Left ventricle myocardium superior (tissue), 1 donor: ENCODE measurements at regions not wholly inside any gene's neighbourhood (a gene's known extent, or its start where the extent isn't known, plus 50 kb on each side); places are given as distances from the start of the nearest gene placed in this dataset.
A peak's percentile ranks its signal among the peaks of the same experiment; 100 is the strongest.

Experiments
- ATAC-seq: fragments of 200-7000 bp; cut with Tn5 transposase; one replicate; pipeline ENCODE4 v1.9.1; 2020; ENCODE audit warnings: mild to moderate bottlenecking, moderate library complexity
- DNase-seq: peaks from one replicate; pipeline ENCODE4 v3.0.0-alpha.2; 2020
- intact Hi-C: fragments of 100-400 bp; cut with micrococcal nuclease; formaldehyde crosslinking; loops from one replicate; pipeline ENCODE4 v1.11.0; 2022
- donor health status: DM: no; HTN: yes; CAD: no; lungs with severe emphysema.

- ATAC-seq (no peak), DNase-seq (no peak)
- intact Hi-C loops, result no loop called here
Measured at GRCh38 chr10:57979491-57979890, 288.2 kb downstream of the IPMK start.

- no peak for ATAC-seq
- no peak for DNase-seq
- intact Hi-C loops, result no loop called here
Measured at GRCh38 chr10:57977262-57977661, 290.4 kb downstream of the IPMK start.

- intact Hi-C loops, result no loop called here
- ATAC-seq (no peak), DNase-seq (no peak)
Measured at GRCh38 chr10:57973451-57973850, 294.2 kb downstream of the IPMK start.

GRCh38 chr10:57972783-57973182 lies 294.9 kb downstream of the IPMK start:
- ATAC-seq, result no peak
- DNase-seq, result no peak
- intact Hi-C loops, result no loop called here

- ATAC-seq (no peak), DNase-seq (no peak)
- intact Hi-C loops, result no loop called here
Measured at GRCh38 chr10:57968328-57969016, 299.2 kb downstream of the IPMK start.

- intact Hi-C loops, result no loop called here
- DNase-seq (peak; percentile 26), ATAC-seq (peak; percentile 96)
Measured at GRCh38 chr10:57964351-57964750, 303.3 kb downstream of the IPMK start.

GRCh38 chr10:57963546-57963945 lies 304.1 kb downstream of the IPMK start:
- intact Hi-C loops, result no loop called here
- ATAC-seq (no peak), DNase-seq (no peak)

- no peak for DNase-seq
Measured at GRCh38 chr10:57962839-57963238, 304.9 kb downstream of the IPMK start.

GRCh38 chr10:57961487-57961886 lies 306.2 kb downstream of the IPMK start:
- ATAC-seq, result no peak
- intact Hi-C loops, result no loop called here
- DNase-seq, result no peak

More at GRCh38 chr10:57962839-57963238, 304.9 kb downstream of the IPMK start:
- intact Hi-C loops, result no loop called here
- ATAC-seq, result peak; percentile 86

GRCh38 chr10:57960406-57960805 lies 307.3 kb downstream of the IPMK start:
- intact Hi-C loops, result no loop called here
- ATAC-seq (no peak), DNase-seq (no peak)

GRCh38 chr10:57959318-57960006 lies 308.2 kb downstream of the IPMK start:
- intact Hi-C loops, result no loop called here
- no peak for DNase-seq
- ATAC-seq, result no peak

- ATAC-seq (no peak), DNase-seq (no peak)
- intact Hi-C loops, result no loop called here
Measured at GRCh38 chr10:57955076-57955475, 312.6 kb downstream of the IPMK start.

GRCh38 chr10:57952741-57953140 lies 315.0 kb downstream of the IPMK start:
- DNase-seq (no peak), ATAC-seq (no peak)
- intact Hi-C loops, result no loop called here

- no peak for DNase-seq
- ATAC-seq, result no peak
- intact Hi-C loops, result no loop called here
Measured at GRCh38 chr10:57950442-57950974, 317.2 kb downstream of the IPMK start.

GRCh38 chr10:57948796-57949195 lies 318.9 kb downstream of the IPMK start:
- ATAC-seq (no peak), DNase-seq (no peak)
- intact Hi-C loops, result no loop called here

- ATAC-seq, result no peak
- intact Hi-C loops, result no loop called here
- DNase-seq, result no peak
Measured at GRCh38 chr10:57946833-57947232, 320.9 kb downstream of the IPMK start.

GRCh38 chr10:57943701-57944100 lies 324.0 kb downstream of the IPMK start:
- intact Hi-C loops, result no loop called here
- no peak for ATAC-seq
- DNase-seq, result no peak

GRCh38 chr10:57925045-57925444 lies 342.6 kb downstream of the IPMK start:
- no peak for ATAC-seq
- intact Hi-C loops, result no loop called here
- DNase-seq, result no peak

- DNase-seq, result no peak
- intact Hi-C loops, result no loop called here
- no peak for ATAC-seq
Measured at GRCh38 chr10:57921140-57921539, 346.6 kb downstream of the IPMK start.

- DNase-seq (no peak), ATAC-seq (no peak)
- intact Hi-C loops, result no loop called here
Measured at GRCh38 chr10:57919864-57920263, 347.8 kb downstream of the IPMK start.

- ATAC-seq (no peak), DNase-seq (no peak)
- intact Hi-C loops, result no loop called here
Measured at GRCh38 chr10:57917019-57917418, 350.7 kb downstream of the IPMK start.
